T47D (cell line): ENCODE measurements at regions not wholly inside any gene's neighbourhood (a gene's known extent, or its start where the extent isn't known, plus 50 kb on each side); places are given as distances from the start of the nearest gene placed in this dataset.
"Not testable (repeated sequence)": the region's sequence is repeated elsewhere in the genome, so short reads cannot be mapped to it uniquely, and the experiment has no call there.

Source experiments
- DNase-seq, 2 experiments: peaks; one replicate each; pipeline versions ENCODE4 v3.0.0 to v3.0.0-alpha.2; 2011 to 2012; ENCODE audit warnings: low read depth in 1 of 2, low spot score in 1 of 2
- JUND ChIP-seq: IDR thresholded peaks from 2 replicates; pipeline ENCODE4 v1.6.1; 2012; ENCODE audit warnings: low read depth
- in situ Hi-C: cut with HindIII; loops from 2 replicates; pipeline ENCODE4 v1.10.0; 2016; ENCODE audit warnings: low sequenced_read_pairs, low pct_unique_long_range_greater_than_20kb

DNA sequence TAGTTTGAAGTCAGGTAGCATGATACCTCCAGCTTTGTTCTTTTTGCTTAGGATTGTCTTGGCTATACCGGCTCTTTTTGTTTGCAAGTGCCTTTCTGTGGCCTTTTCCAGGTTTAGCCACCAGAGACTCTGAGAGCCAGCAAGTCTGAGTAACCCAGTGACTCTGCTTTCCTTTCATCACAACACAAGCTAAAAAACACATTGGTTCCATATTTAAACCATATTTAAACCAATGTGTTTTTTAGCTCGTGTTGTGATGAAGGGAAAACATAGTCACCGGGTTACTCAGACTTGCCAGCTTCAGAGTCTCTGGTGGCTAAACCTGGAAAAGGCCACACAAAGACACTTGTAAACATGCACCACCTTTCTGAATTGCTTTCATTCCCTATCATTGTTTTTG is 493.3 kb downstream of the NTRK2 start:
- DNase-seq, result no peak
- TF ChIP-seq JUND, result no peak
- in situ Hi-C loops, result no loop called here

DNA sequence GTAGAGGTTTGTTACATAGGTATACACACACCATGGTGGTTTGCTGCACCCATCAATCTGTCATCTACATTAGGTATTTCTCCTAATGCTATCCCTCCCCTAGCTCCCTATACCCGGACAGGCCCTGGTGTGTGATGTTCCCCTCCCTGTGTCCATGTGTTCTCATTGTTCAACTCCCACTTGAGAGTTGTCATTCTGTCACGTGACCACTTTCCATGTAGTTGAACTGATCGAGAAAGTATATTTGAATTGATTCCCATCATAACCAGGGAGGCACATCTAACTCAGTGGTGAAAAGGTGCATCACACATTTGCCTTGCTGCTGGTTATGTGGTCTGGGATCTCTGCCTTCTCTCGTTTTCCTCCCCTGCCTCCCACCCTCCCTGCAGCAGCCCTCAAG is 491.4 kb downstream of the NTRK2 start:
- DNase-seq, in situ Hi-C loops: not testable (repeated sequence)

DNA sequence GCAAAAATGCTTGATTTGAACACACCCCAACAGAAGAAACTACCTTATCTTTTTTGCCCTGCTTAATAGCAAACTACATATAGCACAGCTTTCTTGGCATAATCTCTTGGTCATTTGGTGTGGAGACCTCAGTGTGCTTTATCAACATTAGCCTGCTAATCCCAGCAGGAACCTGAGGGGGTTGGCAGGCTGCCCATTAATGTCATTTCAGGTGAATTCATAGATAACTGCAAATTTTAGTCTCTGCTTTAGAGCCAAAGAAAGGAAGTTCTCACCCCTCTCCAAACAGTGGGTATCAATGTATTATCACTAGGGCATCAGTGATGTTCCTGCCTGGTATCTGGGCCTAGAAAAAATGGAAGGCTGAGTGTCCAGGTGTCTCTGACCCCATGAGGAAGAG is 489.0 kb downstream of the NTRK2 start:
- no peak for DNase-seq
- in situ Hi-C loops, result no loop called here
- TF ChIP-seq JUND, result no peak

DNA sequence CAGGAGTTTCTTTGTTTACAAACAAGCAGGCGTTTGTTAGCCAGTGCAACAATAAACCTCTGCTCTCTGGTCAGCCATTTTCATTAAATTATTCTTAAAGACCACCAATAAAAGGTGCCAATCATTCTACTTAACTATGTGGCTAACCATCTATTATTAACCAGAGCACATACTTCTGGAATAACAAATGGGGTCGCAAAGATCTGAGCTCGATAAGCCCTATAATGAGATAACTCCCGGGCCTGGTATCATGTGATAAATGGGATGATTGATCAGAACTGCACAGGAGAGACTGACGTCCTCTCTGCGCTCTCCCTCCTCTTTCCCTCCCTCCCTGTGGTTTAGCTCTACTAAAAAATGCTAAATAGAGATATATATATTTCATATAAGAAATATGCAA is 488.2 kb downstream of the NTRK2 start:
- in situ Hi-C loops, result no loop called here
- no peak for TF ChIP-seq JUND
- DNase-seq, result no peak

DNA sequence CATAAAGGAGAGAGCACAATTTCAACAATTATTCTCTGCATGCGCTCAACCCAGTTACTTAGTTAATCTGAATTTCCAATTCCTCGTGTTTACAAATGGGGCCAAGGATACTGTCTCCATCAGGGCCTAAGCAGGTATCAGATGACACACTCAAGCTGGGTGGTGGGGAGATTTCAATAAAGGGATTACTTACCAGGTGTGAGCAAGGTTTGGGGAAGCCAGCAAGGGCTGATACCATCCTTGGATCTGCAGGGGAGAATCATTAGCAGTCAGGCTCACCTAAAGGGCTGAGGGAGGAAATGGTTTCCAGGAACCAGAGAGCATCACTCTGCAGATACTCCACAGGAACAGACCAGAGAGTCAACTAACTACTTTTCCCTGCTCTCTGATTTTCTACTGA is 487.1 kb downstream of the NTRK2 start:
- in situ Hi-C loops, result no loop called here
- no peak for TF ChIP-seq JUND
- DNase-seq, result no peak

DNA sequence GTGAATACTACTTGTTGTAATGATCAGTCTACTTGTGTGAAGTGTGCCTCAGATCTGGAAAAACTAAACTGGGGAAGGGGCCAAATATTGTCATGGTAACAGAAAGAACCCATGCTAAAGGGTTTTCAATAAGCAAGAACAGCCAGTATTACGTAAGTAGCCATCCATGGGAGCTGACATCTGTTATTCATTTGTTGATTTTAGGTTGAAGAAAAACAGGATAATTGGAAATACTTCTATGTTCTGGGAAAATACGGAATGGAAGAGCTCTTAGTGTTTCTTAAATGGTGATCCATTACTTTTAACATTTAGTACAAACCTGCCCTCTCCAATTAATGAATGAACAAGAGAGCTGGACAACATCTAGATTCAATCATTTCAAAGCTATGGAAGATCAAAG is 485.8 kb downstream of the NTRK2 start:
- in situ Hi-C loops, result no loop called here
- DNase-seq, result no peak
- TF ChIP-seq JUND, result no peak

DNA sequence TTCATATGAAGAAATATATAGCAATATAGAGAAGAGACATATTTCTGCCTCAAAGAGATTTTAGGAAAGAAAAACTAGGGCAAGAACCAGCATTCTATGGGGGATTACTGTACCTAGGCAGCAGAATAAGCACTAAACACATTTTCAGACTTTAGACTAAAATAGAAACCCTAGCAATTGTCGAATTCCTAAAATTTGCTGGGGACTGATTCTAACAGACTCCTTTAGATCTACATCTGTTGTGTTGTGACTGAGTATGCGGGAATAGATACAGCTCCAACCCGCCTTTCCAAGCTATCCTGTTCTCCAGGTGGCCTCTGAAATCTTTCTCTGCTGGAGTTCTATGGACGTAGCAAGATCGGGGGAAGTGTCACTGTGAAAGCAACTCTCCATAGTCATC is 482.2 kb downstream of the NTRK2 start:
- in situ Hi-C loops, result no loop called here
- DNase-seq, result no peak
- TF ChIP-seq JUND, result no peak

DNA sequence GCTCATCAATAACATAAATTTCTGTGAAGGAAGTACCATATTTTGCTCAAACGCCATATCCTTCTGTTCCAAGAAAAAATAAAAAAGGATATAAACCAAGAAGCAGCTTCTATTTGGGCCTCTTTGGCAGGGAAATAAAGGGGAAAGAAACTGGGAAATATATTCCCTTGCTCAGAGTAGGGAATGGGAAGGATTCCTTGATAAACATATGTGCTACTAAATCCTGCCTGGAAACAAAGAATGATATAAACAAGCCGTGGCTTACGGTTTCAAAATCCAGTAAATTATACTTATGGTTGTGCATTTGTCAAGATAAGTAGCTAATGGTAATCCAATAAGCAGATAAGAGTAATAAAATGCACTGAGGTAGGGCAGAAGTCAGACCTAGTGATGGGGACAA is 481.6 kb downstream of the NTRK2 start:
- in situ Hi-C loops, result no loop called here
- DNase-seq, result no peak
- no peak for TF ChIP-seq JUND

DNA sequence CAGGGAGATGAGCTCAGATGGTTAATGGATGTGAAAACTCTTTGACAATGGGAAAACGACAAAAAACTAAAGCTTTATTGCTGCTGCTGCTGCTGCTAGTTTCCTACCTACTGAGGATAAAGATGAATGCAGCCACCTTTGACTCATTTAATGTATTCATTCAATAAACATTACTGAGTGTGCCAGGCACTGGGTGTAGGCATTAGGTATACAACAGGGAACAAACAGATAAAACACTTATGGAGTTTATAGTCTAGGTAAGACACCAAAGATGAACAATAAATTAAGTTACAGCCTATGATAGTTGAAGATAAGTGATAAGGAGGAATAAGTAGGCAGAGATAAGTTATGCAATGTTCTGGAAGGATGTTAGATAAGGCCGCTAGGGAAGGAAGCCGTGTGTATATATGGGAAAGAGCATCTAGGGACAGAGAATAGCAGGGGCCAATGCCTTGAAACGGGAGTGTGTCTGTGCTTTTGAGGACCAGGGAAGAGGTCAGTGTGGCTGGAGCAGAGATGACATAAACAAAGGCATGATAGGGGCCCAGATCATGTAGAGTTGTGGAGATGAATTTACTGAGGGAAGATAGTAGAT is 477.6 kb downstream of the NTRK2 start:
- TF ChIP-seq JUND, result no peak
- DNase-seq, result no peak
- in situ Hi-C loops, result no loop called here

DNA sequence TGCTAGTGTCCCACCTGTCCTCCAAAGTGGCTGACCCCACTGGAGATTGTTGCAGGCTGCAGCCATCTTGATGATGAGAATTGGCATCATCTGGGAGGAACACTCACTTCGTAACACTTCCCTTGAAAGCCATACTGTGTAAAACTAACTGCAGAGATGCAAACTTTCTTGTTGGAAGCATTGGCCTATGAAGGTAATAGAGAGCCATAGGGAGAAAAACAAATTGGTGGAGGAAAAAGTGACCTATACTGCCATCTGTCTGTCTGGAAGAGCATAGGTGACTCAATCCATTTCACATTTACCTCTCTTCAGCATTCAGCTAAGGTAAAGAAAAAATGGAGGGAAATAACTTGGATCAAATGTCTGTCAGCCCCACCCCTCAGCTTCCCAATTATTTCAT is 473.4 kb downstream of the NTRK2 start:
- in situ Hi-C loops, result no loop called here

DNA sequence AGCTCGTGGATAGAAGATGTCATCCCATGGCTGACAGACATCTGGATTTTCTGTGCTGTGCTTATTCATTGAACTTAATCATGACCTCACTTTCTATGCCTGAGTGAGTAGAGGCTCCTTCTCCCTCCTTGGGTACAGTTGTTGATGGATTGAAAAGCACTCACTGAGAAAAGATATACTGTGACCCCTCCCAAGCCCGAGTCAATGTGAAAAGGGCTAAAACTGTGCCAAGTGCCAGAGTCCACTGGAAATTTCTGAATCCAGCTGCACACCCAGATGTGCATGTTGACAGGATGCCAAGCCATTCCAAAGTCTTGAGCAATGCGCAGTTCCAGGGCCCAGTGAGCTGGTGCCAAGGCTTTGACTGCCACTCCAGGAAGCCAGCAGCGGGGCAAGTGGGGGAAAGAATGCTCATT is 473.0 kb downstream of the NTRK2 start:
- no peak for TF ChIP-seq JUND
- in situ Hi-C loops, result no loop called here
- DNase-seq, result no peak

More for the DNA sequence above, 473.4 kb downstream of the NTRK2 start:
- TF ChIP-seq JUND, result no peak
- peak in 1 of 2 experiments; percentile 31 for DNase-seq

DNA sequence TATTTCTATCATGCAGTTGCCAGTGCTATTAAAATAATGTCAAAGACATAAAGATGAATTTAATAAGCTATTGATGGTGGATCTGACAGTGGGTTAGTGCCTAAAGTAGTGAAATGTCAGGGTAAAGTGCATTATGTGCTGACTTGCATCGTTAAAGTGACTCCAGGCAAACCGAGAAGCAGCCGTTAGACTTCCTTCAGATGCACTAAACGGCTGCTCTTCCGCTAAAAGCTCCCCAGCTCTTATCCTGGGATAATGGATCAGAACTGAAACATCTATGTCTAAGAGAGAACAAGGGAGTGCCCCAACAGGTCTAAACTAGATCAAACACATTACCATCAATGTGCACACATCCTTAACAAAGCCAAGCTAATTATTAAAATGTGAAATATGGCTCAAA is 468.2 kb downstream of the NTRK2 start:
- no peak for TF ChIP-seq JUND
- in situ Hi-C loops, result no loop called here
- no peak for DNase-seq

DNA sequence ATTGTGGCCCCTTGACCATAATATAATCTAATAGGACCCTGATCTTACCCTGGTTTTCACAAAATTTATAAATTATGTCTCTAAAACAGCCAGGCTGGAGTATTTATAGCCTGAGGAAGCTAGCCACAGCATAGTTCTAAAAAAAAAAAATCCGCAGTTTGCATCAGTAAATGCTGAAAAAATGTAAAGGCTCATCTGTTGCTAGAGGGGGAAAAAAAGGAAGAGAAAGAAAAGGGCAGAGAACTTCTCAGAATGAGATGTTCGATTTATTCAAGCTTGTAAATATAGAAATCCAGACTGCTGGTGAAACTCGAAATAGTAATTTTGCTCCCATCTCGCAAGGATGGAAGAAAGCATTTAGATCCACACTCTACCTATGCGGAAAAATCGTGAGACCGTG is 467.5 kb downstream of the NTRK2 start:
- in situ Hi-C loops, result no loop called here
- TF ChIP-seq JUND, result no peak
- no peak for DNase-seq

DNA sequence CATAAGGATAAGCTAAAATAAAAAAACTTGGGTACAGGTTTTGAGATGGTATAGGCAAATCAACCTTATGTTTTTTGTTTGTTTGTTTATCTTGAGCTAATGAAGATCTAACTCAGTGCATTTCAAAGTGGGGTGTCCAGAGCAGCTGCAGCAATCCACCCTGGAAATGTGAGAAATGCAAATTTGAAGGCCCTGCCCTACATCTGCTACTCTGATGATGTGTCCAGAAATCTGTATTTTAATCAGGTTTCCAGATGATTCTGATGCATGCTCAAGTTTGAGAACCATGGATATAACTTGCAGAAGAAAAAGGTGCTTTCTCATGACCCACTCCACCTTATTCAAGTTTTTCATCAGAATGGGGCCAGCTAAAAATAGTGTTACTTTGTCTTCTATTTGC is 467.0 kb downstream of the NTRK2 start:
- no peak for DNase-seq
- in situ Hi-C loops, result no loop called here
- TF ChIP-seq JUND, result no peak

DNA sequence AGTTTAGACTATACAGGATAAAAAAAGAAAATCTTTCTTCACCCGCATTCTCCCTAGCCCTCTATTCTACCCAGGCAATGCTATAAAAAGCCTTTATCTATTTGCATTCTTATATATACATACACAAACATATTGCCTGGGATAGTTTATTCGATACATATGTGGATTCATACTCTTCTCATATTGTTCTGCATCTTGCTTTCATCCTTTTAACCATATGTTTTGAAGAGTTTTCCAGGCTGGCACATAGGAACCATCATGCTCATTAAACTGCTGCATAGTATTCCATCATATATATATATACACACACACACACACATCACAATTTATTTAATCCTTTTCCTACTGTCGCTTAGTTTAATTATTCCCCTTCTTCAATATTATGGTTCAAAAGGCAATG is 461.2 kb downstream of the NTRK2 start:
- in situ Hi-C loops, result no loop called here
- TF ChIP-seq JUND, result no peak
- DNase-seq, result no peak
